ENCODE measurements at regions not wholly inside any gene's neighbourhood (a gene's known extent, or its start where the extent isn't known, plus 50 kb on each side); places are given as distances from the start of the nearest gene placed in this dataset.

GRCh38 chr1:114330451-114330983 is 176.8 kb upstream of the SYT6 start:
- Histone ChIP-seq H4K20me1 (ENCODE audit: insufficient read depth) (no peaks in the 10 kb centered on the region), H3K9me3 (ENCODE audit: control insufficient read depth in 1 of 2, insufficient read depth in 1 of 2, low read depth in 1 of 2, low read length in 2 of 2) (no peaks in the 10 kb centered on the region), H3K4me3 (replicated peaks in 1 of 2; ENCODE audit: low read depth in 1 of 2, low read length in 2 of 2) (no peak overlapping the region), H3K27me3 (ENCODE audit: insufficient read depth, low read length) (peaks cover 31% of the 10 kb centered on the region), H3K27ac (ENCODE audit: low read depth, low read length) (no peak overlapping the region), H3K4me2 (ENCODE audit: low read length) (no peak overlapping the region), H3K36me3 (ENCODE audit: control insufficient read depth in 1 of 2, insufficient read depth in 2 of 2, low read length in 2 of 2) (no peaks in the 10 kb centered on the region), H2AFZ (ENCODE audit: low read depth, low read length, poor library complexity, severe bottlenecking) (no peak overlapping the region), H3K9ac (ENCODE audit: low read length) (no peak overlapping the region), H3K79me2 (ENCODE audit: insufficient read depth, low read length) (no peaks in the 10 kb centered on the region), H3K4me1 (ENCODE audit: control insufficient read depth in 1 of 2, insufficient read depth in 2 of 2, low read length in 2 of 2) (no peaks in the 10 kb centered on the region), H3K9me2 (ENCODE audit: insufficient read depth) (no peaks in the 10 kb centered on the region)
- no TSS peak for BruUV-seq (replicated peaks)
- CTCF ChIA-PET = no interaction called here
- POLR2A ChIA-PET = no interaction called here
- no peak for DNase-seq (ENCODE audit: low read depth, low spot score)
- intact Hi-C loops (cut with micrococcal nuclease) = no loop called here
- TF ChIP-seq SRF (IDR thresholded peaks at IDR 0.05; ENCODE audit: low read depth) (no peak), EZH2 (IDR thresholded peaks at IDR 0.05) (no peak), CEBPB (IDR thresholded peaks at IDR 0.05; ENCODE audit: low read depth) (no peak)
- RAD21 ChIA-PET (ENCODE audit: low non-redundant PET in 1 of 2, low total read pairs in 2 of 2, uncharacterized antibody in 2 of 2, unreplicated experiment in 2 of 2) = no interaction called here
- ATAC-seq = no peak

- Histone ChIP-seq H4K20me1 (ENCODE audit: insufficient read depth) (no peaks in the 10 kb centered on the region), H3K4me2 (ENCODE audit: low read length) (no peak overlapping the region), H2AFZ (ENCODE audit: low read depth, low read length, poor library complexity, severe bottlenecking) (no peak overlapping the region), H3K36me3 (ENCODE audit: control insufficient read depth in 1 of 2, insufficient read depth in 2 of 2, low read length in 2 of 2) (no peaks in the 10 kb centered on the region), H3K27me3 (ENCODE audit: insufficient read depth, low read length) (peaks cover 25% of the 10 kb centered on the region), H3K9ac (ENCODE audit: low read length) (no peak overlapping the region), H3K4me1 (ENCODE audit: control insufficient read depth in 1 of 2, insufficient read depth in 2 of 2, low read length in 2 of 2) (no peaks in the 10 kb centered on the region), H3K9me3 (ENCODE audit: control insufficient read depth in 1 of 2, insufficient read depth in 1 of 2, low read depth in 1 of 2, low read length in 2 of 2) (no peaks in the 10 kb centered on the region), H3K4me3 (replicated peaks in 1 of 2; ENCODE audit: low read depth in 1 of 2, low read length in 2 of 2) (no peak overlapping the region), H3K9me2 (ENCODE audit: insufficient read depth) (no peaks in the 10 kb centered on the region), H3K27ac (ENCODE audit: low read depth, low read length) (no peak overlapping the region), H3K79me2 (ENCODE audit: insufficient read depth, low read length) (no peaks in the 10 kb centered on the region)
- RAD21 ChIA-PET (ENCODE audit: low non-redundant PET in 1 of 2, low total read pairs in 2 of 2, uncharacterized antibody in 2 of 2, unreplicated experiment in 2 of 2) = no interaction called here
- no TSS peak for BruUV-seq (replicated peaks)
- POLR2A ChIA-PET = no interaction called here
- CTCF ChIA-PET = no interaction called here
- ATAC-seq (no peak), DNase-seq (ENCODE audit: low read depth, low spot score) (no peak)
- intact Hi-C loops (cut with micrococcal nuclease) = no loop called here
- TF ChIP-seq EGR1 (IDR thresholded peaks at IDR 0.05; ENCODE audit: low read depth) (no peak), RAD21 (IDR thresholded peaks at IDR 0.05; ENCODE audit: low read depth) (no peak), EZH2phosphoT487 (IDR thresholded peaks at IDR 0.05; ENCODE audit: borderline replicate concordance) (no peak), FOSL1 (IDR thresholded peaks at IDR 0.05; ENCODE audit: low read depth) (no peak), POLR2A (IDR thresholded peaks at IDR 0.05; ENCODE audit: borderline replicate concordance, extremely low read depth, insufficient read depth, insufficient read length) (no peak), TCF7L2 (IDR thresholded peaks at IDR 0.05; ENCODE audit: borderline replicate concordance, extremely low read depth, insufficient read depth, insufficient read length) (no peak), ZBTB33 (IDR thresholded peaks at IDR 0.05; ENCODE audit: extremely low read depth, insufficient replicate concordance, low read length) (no peak), CBX3 (IDR thresholded peaks at IDR 0.05; ENCODE audit: low read depth) (no peak), ZNF274 (IDR thresholded peaks at IDR 0.05; ENCODE audit: low read depth, low read length) (no peak), ELF1 (IDR thresholded peaks at IDR 0.05; ENCODE audit: borderline replicate concordance, low read depth) (no peak), ATF3 (IDR thresholded peaks at IDR 0.05) (no peak), ZFX (IDR thresholded peaks at IDR 0.05) (no peak), EZH2 (IDR thresholded peaks at IDR 0.05) (no peak)
- TF ChIP-seq, protein P1, sequence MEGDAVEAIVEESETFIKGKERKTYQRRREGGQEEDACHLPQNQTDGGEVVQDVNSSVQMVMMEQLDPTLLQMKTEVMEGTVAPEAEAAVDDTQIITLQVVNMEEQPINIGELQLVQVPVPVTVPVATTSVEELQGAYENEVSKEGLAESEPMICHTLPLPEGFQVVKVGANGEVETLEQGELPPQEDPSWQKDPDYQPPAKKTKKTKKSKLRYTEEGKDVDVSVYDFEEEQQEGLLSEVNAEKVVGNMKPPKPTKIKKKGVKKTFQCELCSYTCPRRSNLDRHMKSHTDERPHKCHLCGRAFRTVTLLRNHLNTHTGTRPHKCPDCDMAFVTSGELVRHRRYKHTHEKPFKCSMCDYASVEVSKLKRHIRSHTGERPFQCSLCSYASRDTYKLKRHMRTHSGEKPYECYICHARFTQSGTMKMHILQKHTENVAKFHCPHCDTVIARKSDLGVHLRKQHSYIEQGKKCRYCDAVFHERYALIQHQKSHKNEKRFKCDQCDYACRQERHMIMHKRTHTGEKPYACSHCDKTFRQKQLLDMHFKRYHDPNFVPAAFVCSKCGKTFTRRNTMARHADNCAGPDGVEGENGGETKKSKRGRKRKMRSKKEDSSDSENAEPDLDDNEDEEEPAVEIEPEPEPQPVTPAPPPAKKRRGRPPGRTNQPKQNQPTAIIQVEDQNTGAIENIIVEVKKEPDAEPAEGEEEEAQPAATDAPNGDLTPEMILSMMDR (IDR thresholded peaks at IDR 0.05 in 2 of 3, conservative IDR thresholded peaks at IDR 0.05 in 1 of 3; ENCODE audit: borderline replicate concordance in 1 of 3, insufficient read depth in 1 of 3, low read depth in 2 of 3, low read length in 2 of 3) = no peak
Measured at GRCh38 chr1:114328361-114328904, 174.8 kb upstream of the SYT6 start.
